ENCODE measurements at regions not wholly inside any gene's neighbourhood (a gene's known extent, or its start where the extent isn't known, plus 50 kb on each side); places are given as distances from the start of the nearest gene placed in this dataset.

GRCh38 chr18:10365021-10365500 is 89.4 kb upstream of the APCDD1 start:
- no peak for TF ChIP-seq CTCF (IDR thresholded peaks at IDR 0.05)
- no peak for TF ChIP-seq POLR2AphosphoS5 (IDR thresholded peaks at IDR 0.05; ENCODE audit: low read depth, low read length)
- TF ChIP-seq TCF7L2 (IDR thresholded peaks at IDR 0.05; ENCODE audit: low read depth, low read length), result no peak

Data from Panc1 (cell line).